CD4-positive, alpha-beta memory T cell (primary cell): ENCODE measurements at regions not wholly inside any gene's neighbourhood (a gene's known extent, or its start where the extent isn't known, plus 50 kb on each side); places are given as distances from the start of the nearest gene placed in this dataset.
A peak's percentile ranks its signal among the peaks of the same experiment; 100 is the strongest.
"Not testable (repeated sequence)": the region's sequence is repeated elsewhere in the genome, so short reads cannot be mapped to it uniquely, and the experiment has no call there.

ENCODE experiments used
- CTCF ChIA-PET: fragments of 350-600 bp; sonication (Branson Sonifier 250); formaldehyde crosslinking; loops from one replicate; lab custom pipeline; 2021; ENCODE audit warnings: inconsistent platforms; ENCODE audit not compliant: partially characterized antibody; lab: Charles Lee
- POLR2A ChIA-PET: fragments of 350-600 bp; sonication (Branson Sonifier 250); formaldehyde crosslinking; loops from one replicate; lab custom pipeline; 2021; ENCODE audit not compliant: partially characterized antibody; lab: Charles Lee
- DNase-seq, 5 donors: peaks; one replicate each; pipeline versions ENCODE4 v3.0.0 to v3.0.0-alpha.2; 2020 to 2022; ENCODE audit warnings: mixed read lengths in 1 of 5
- H3K27ac ChIP-seq: one replicate; pipeline ENCODE4 v1.7.0; 2013; ENCODE audit warnings: low read depth, low read length
- H3K27me3 ChIP-seq: 2 replicates; pipeline ENCODE4 v1.7.0; 2013; ENCODE audit warnings: mild to moderate bottlenecking, low read length, moderate library complexity; ENCODE audit not compliant: insufficient read depth
- H3K36me3 ChIP-seq: 2 replicates; pipeline ENCODE4 v1.7.0; 2013; ENCODE audit warnings: mild to moderate bottlenecking, low read length, moderate library complexity; ENCODE audit not compliant: insufficient read depth
- H3K4me1 ChIP-seq: 2 replicates; pipeline ENCODE4 v1.7.0; 2013; ENCODE audit warnings: mild to moderate bottlenecking, low read length, moderate library complexity; ENCODE audit not compliant: insufficient read depth
- H3K4me3 ChIP-seq, 2 donors: one replicate each; pipeline ENCODE4 v1.7.0; 2013; ENCODE audit warnings: low read length in 2 of 2, mild to moderate bottlenecking in 1 of 2
- H3K9me3 ChIP-seq, 2 donors: one replicate each; pipeline ENCODE4 v1.7.0; 2013; ENCODE audit warnings: low read length in 2 of 2, control low read depth in 1 of 2; ENCODE audit not compliant: control insufficient read depth in 1 of 2
- H3K27ac Mint-ChIP-seq, 7 donors: one replicate each; pipeline ENCODE4 v1.8.0; 2020 to 2021; ENCODE audit warnings: mixed read lengths in 7 of 7, mild to moderate bottlenecking in 6 of 7, inconsistent platforms in 3 of 7, moderate library complexity in 3 of 7
- H3K27me3 Mint-ChIP-seq, 2 donors: one replicate each; pipeline ENCODE4 v1.8.0; 2020 to 2021; ENCODE audit warnings: mixed read lengths in 2 of 2
- H3K36me3 Mint-ChIP-seq, 2 donors: one replicate each; pipeline ENCODE4 v1.8.0; 2020 to 2021; ENCODE audit warnings: mixed read lengths in 2 of 2, inconsistent platforms in 1 of 2, mild to moderate bottlenecking in 1 of 2
- H3K4me1 Mint-ChIP-seq, 4 donors: one replicate each; pipeline ENCODE4 v1.8.0; 2020 to 2021; ENCODE audit warnings: mixed read lengths in 4 of 4, mild to moderate bottlenecking in 1 of 4
- H3K4me3 Mint-ChIP-seq, 8 donors: one replicate each; pipeline ENCODE4 v1.8.0; 2020 to 2021; ENCODE audit warnings: mixed read lengths in 8 of 8, mild to moderate bottlenecking in 7 of 8, moderate library complexity in 6 of 8, inconsistent platforms in 3 of 8
- H3K9me3 Mint-ChIP-seq, 8 donors: one replicate each; pipeline ENCODE4 v1.8.0; 2020 to 2021; ENCODE audit warnings: mixed read lengths in 8 of 8, mild to moderate bottlenecking in 5 of 8, inconsistent platforms in 3 of 8, moderate library complexity in 1 of 8
- intact Hi-C: fragments of 100-400 bp; cut with micrococcal nuclease; formaldehyde crosslinking; loops from one replicate; pipeline ENCODE4 v1.15.1; 2023

- Histone ChIP-seq H3K4me1 (no peaks in the 10 kb centered on the region), H3K27me3 (no peaks in the 10 kb centered on the region), H3K9me3 (no peaks in the 10 kb centered on the region), H3K27ac (no peak overlapping the region), H3K36me3 (no peaks in the 10 kb centered on the region), H3K4me3 (no peak overlapping the region)
- Mint-ChIP-seq H3K9me3 (peaks cover 4 to 13% (median 9%) of the 10 kb centered on the region in 8 donors), H3K27ac (no peak overlapping the region), H3K36me3 (no peaks in the 10 kb centered on the region), H3K4me3 (no peak overlapping the region), H3K27me3 (no peaks in the 10 kb centered on the region), H3K4me1 (no peaks in the 10 kb centered on the region)
- ChIA-PET CTCF (no interaction called here), POLR2A (no interaction called here)
- no peak for DNase-seq
- intact Hi-C loops, result no loop called here
These were observed 101.7 kb upstream of the FN1 start for GRCh38 chr2:215537611-215538010.

- Histone ChIP-seq H3K4me1 (no peaks in the 10 kb centered on the region), H3K27ac (no peak overlapping the region), H3K36me3 (no peaks in the 10 kb centered on the region), H3K27me3 (no peaks in the 10 kb centered on the region), H3K4me3 (no peak overlapping the region), H3K9me3 (no peaks in the 10 kb centered on the region)
- Mint-ChIP-seq H3K27me3 (no peaks in the 10 kb centered on the region), H3K4me1 (no peaks in the 10 kb centered on the region), H3K27ac (no peak overlapping the region), H3K9me3 (peaks cover 4 to 13% (median 9%) of the 10 kb centered on the region in 8 donors), H3K4me3 (no peak overlapping the region), H3K36me3 (no peaks in the 10 kb centered on the region)
- no peak for DNase-seq
- CTCF ChIA-PET, result no interaction called here
- POLR2A ChIA-PET, result no interaction called here
- intact Hi-C loops, result no loop called here
These were observed 100.6 kb upstream of the FN1 start for GRCh38 chr2:215536510-215536909.

- Mint-ChIP-seq H3K9me3 (peaks cover 4 to 13% (median 9%) of the 10 kb centered on the region in 8 donors), H3K36me3 (no peaks in the 10 kb centered on the region), H3K27me3 (no peaks in the 10 kb centered on the region), H3K27ac (no peak overlapping the region), H3K4me1 (no peaks in the 10 kb centered on the region), H3K4me3 (no peak overlapping the region)
- no peak overlapping the region for H3K4me3 ChIP-seq
- POLR2A ChIA-PET, result no interaction called here
- H3K9me3 ChIP-seq, result no peaks in the 10 kb centered on the region
- intact Hi-C loops, result no loop called here
- no peak overlapping the region for H3K27ac ChIP-seq
- no peak for DNase-seq
- CTCF ChIA-PET, result no interaction called here
- H3K36me3 ChIP-seq, result no peaks in the 10 kb centered on the region
- no peaks in the 10 kb centered on the region for H3K27me3 ChIP-seq
- H3K4me1 ChIP-seq, result no peaks in the 10 kb centered on the region
These were observed 99.9 kb upstream of the FN1 start for GRCh38 chr2:215535741-215536140.

- Mint-ChIP-seq H3K9me3 (peaks cover 4 to 13% (median 9%) of the 10 kb centered on the region in 8 donors), H3K27ac (no peak overlapping the region), H3K4me3 (no peak overlapping the region), H3K36me3 (no peaks in the 10 kb centered on the region), H3K27me3 (no peaks in the 10 kb centered on the region), H3K4me1 (no peaks in the 10 kb centered on the region)
- Histone ChIP-seq H3K27me3 (no peaks in the 10 kb centered on the region), H3K9me3 (no peaks in the 10 kb centered on the region), H3K4me1 (no peaks in the 10 kb centered on the region), H3K36me3 (no peaks in the 10 kb centered on the region), H3K27ac (no peak overlapping the region), H3K4me3 (no peak overlapping the region)
- no peak for DNase-seq
- POLR2A ChIA-PET, result no interaction called here
- CTCF ChIA-PET, result no interaction called here
- intact Hi-C loops, result no loop called here
These were observed 99.3 kb upstream of the FN1 start for GRCh38 chr2:215535125-215535668.

- H3K4me3 Mint-ChIP-seq, intact Hi-C loops, H3K4me1 ChIP-seq, H3K4me1 Mint-ChIP-seq, H3K27me3 Mint-ChIP-seq, H3K27ac Mint-ChIP-seq, H3K36me3 Mint-ChIP-seq, H3K9me3 ChIP-seq, H3K27me3 ChIP-seq, H3K4me3 ChIP-seq, H3K27ac ChIP-seq, DNase-seq, H3K36me3 ChIP-seq, POLR2A ChIA-PET: not testable (repeated sequence)
- H3K9me3 Mint-ChIP-seq, result peaks cover 4 to 12% (median 9%) of the 10 kb centered on the region in 8 donors
- CTCF ChIA-PET, result interaction anchor here (0.6 kb wide), 1 partner anchor 294 kb away, joined by 3 read pairs; no protein-coding TSS in a partner anchor
These were observed 97.8 kb upstream of the FN1 start for GRCh38 chr2:215533716-215534115.

GRCh38 chr2:215532844-215533243 is 97.0 kb upstream of the FN1 start:
- no peak overlapping the region for H3K4me3 Mint-ChIP-seq
- no peaks in the 10 kb centered on the region for H3K27me3 ChIP-seq
- H3K4me1 ChIP-seq, result no peaks in the 10 kb centered on the region
- POLR2A ChIA-PET, result no interaction called here
- H3K27me3 Mint-ChIP-seq, result no peaks in the 10 kb centered on the region
- DNase-seq, result no peak
- H3K9me3 ChIP-seq, result no peaks in the 10 kb centered on the region
- no peaks in the 10 kb centered on the region for H3K36me3 ChIP-seq
- H3K27ac Mint-ChIP-seq, result peak overlapping the region in 1 of 7 donors; percentile 1
- no peak overlapping the region for H3K4me3 ChIP-seq
- intact Hi-C loops, result no loop called here
- H3K9me3 Mint-ChIP-seq, result peaks cover 3 to 12% (median 9%) of the 10 kb centered on the region in 8 donors
- no peaks in the 10 kb centered on the region for H3K4me1 Mint-ChIP-seq
- H3K36me3 Mint-ChIP-seq, result no peaks in the 10 kb centered on the region
- no peak overlapping the region for H3K27ac ChIP-seq
- CTCF ChIA-PET, result no interaction called here

GRCh38 chr2:215531284-215531683 is 95.4 kb upstream of the FN1 start:
- no peaks in the 10 kb centered on the region for H3K4me1 Mint-ChIP-seq
- H3K9me3 Mint-ChIP-seq, result peaks cover 3 to 12% (median 9%) of the 10 kb centered on the region in 8 donors
- no peaks in the 10 kb centered on the region for H3K36me3 ChIP-seq
- H3K27me3 Mint-ChIP-seq, result no peaks in the 10 kb centered on the region
- no peaks in the 10 kb centered on the region for H3K36me3 Mint-ChIP-seq
- intact Hi-C loops, result no loop called here
- POLR2A ChIA-PET, result no interaction called here
- CTCF ChIA-PET, result interaction anchor here (0.6 kb wide), 1 partner anchor 63 kb away, joined by 3 read pairs; no protein-coding TSS in a partner anchor
- no peak overlapping the region for H3K27ac ChIP-seq
- H3K4me3 Mint-ChIP-seq, result no peak overlapping the region
- H3K27ac Mint-ChIP-seq, result no peak overlapping the region
- H3K4me1 ChIP-seq, result no peaks in the 10 kb centered on the region
- no peaks in the 10 kb centered on the region for H3K27me3 ChIP-seq
- no peak overlapping the region for H3K4me3 ChIP-seq
- DNase-seq, result no peak
- no peaks in the 10 kb centered on the region for H3K9me3 ChIP-seq
